HG02759 (cell line): ENCODE measurements at regions not wholly inside any gene's neighbourhood (a gene's known extent, or its start where the extent isn't known, plus 50 kb on each side); places are given as distances from the start of the nearest gene placed in this dataset.
A peak's percentile ranks its signal among the peaks of the same experiment; 100 is the strongest.

Source experiments
- ATAC-seq: cut with Tn5 transposase; IDR thresholded peaks from one replicate; pipeline ENCODE4 v1.9.1; 2021; ENCODE audit warnings: mild to moderate bottlenecking, moderate library complexity; ENCODE audit not compliant: unreplicated experiment

GRCh38 chr2:126359494-126359893 lies 296.5 kb upstream of the GYPC start:
- ATAC-seq, result peak; percentile 62

GRCh38 chr2:126367361-126367760 lies 288.6 kb upstream of the GYPC start:
- no peak for ATAC-seq

DNA sequence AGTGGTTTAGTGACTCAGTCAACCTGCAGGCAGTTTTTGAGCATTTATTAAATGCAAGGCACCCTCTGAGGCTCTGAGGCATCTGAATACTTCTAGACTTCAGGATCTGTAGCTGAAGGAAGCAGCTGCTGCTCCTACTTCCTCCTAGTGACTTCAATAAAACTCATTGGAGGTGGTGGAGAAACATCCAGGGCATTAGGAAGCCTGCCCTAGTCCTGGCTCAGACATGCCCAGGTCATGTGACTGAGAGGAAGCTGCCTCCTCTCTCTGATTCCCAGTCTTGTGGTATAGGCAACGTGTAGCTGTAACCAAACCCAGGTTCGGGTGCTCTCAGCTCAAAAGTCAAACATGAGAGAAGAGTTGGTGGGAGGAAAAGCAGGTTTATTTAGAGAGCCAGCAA lies 287.2 kb upstream of the GYPC start:
- no peak for ATAC-seq

DNA sequence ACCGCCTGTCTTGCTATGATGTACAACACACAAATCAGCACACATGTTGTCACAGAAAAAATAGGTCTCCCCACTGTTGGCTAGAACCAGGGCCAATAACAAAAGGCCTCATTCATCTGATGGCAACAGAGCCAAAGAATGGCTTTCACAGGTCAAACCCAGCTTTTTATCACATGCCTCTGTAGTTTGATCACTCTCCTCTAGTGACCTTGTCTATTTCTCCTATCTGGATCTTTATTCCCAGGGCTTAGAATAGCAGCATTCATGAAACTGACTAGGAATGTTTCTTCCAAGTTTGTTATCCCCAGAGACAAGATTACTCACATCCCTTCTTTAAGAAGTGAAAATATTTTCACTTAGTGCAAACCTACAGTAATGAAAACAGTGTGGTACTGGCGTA lies 285.8 kb upstream of the GYPC start:
- ATAC-seq, result no peak

- no peak for ATAC-seq
These were observed 283.6 kb upstream of the GYPC start for GRCh38 chr2:126372406-126372805.

- ATAC-seq, result no peak
These were observed 277.8 kb upstream of the GYPC start for GRCh38 chr2:126378176-126378575.

DNA sequence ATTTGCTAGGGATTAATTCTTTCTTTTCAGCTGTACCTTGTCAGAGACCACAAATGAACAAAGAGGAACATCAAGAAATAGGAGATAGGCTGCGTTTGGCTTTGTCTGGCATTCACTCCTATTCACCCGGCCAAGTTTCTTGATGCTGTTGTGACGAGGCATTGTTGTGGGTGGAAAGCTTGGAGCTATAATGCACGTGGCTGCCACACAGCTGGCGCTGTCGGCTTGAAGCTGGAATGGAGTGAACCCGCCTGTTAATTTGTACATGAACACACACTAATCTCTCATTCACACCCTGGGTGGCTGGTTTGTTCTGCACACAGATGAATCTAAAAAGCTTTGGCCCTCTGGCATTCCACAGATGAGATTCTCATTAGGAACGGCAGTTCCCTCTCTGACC lies 274.9 kb upstream of the GYPC start:
- no peak for ATAC-seq

GRCh38 chr2:126382998-126383397 lies 273.0 kb upstream of the GYPC start:
- no peak for ATAC-seq

DNA sequence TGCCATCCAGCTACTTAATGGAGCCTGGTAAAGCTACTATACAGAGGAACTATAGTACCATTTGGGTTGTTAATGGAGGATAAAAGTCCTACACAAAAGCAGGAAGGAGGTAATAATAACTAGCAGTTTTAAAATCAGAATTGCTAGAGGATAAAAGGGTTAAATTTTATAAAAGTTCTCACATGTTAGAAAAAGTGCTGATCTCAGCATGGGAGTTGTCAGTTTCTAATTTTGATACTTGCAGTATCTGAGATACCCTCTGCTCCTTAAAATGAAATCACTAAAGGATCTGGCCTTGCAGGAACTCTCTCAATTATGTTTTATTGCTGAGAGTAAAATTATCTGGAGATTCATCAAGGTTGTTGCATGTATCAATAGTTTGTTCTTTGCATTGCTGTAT lies 272.2 kb upstream of the GYPC start:
- no peak for ATAC-seq

- ATAC-seq, result no peak
These were observed 270.5 kb upstream of the GYPC start for GRCh38 chr2:126385441-126385840.

DNA sequence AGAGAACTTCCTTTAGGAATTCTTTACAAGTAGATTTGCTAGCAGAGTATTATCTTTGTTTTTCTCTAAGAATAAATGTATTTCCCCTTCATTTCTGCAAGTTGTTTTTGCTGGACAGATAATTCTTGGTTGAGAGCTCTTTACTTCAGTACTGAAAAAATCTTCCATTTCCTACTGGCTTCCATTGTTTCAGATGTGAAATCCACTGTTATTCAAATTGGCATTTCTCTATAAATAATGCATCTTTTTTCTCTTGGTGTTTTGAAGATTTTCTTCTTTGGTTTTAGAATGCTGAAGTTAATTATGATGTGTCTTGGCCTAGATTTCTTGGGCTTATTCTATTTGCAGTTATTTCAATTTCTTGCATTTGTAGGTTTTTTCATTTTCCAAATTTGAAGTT lies 270.0 kb upstream of the GYPC start:
- ATAC-seq, result no peak

GRCh38 chr2:126389446-126389845 lies 266.5 kb upstream of the GYPC start:
- ATAC-seq, result no peak

DNA sequence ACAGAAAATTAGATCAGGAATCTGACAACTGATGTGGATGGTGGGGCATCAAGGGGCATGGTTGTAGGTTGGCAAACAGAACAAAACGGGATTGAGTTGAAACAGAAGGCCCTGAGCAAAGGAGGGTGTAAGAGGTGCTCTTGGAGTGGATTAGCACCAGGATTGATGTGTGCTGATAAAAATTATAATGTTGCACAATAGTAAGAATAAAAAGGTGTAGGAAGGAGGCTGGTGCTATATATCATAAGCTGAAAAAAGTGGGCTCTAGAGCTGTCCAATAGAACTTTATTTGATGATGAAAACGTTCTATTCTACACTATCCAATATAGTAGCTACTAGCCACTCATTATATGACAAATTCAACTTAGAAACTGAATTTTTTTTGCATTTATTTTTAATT lies 263.1 kb upstream of the GYPC start:
- ATAC-seq, result no peak

DNA sequence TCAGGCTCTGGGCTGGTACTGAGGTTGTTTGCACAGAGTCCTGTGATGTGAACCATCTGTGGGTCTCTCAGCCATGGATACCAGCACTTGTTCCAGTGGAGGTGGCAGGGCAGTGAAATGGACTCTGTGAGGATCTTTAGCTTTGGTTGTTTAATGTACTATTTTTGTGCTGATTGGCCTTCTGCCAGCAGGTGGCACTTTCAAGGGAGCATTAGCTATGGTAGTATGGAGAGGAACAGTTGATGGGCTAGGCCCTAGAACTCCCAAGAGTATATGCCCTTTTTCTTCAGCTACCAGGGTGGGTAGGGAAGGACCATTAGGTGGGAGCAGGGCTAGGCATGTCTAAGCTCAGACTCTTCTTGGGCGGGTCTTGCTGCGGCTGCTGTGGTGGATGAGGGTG lies 257.0 kb upstream of the GYPC start:
- ATAC-seq, result peak; percentile 60

GRCh38 chr2:126403039-126403628 lies 252.8 kb upstream of the GYPC start:
- no peak for ATAC-seq

- ATAC-seq, result no peak
These were observed 249.7 kb upstream of the GYPC start for GRCh38 chr2:126406267-126406666.

- ATAC-seq, result no peak
These were observed 247.3 kb upstream of the GYPC start for GRCh38 chr2:126408671-126409070.

- no peak for ATAC-seq
These were observed 246.1 kb upstream of the GYPC start for GRCh38 chr2:126409850-126410249.

GRCh38 chr2:126413079-126413478 lies 242.9 kb upstream of the GYPC start:
- ATAC-seq, result peak; percentile 88

DNA sequence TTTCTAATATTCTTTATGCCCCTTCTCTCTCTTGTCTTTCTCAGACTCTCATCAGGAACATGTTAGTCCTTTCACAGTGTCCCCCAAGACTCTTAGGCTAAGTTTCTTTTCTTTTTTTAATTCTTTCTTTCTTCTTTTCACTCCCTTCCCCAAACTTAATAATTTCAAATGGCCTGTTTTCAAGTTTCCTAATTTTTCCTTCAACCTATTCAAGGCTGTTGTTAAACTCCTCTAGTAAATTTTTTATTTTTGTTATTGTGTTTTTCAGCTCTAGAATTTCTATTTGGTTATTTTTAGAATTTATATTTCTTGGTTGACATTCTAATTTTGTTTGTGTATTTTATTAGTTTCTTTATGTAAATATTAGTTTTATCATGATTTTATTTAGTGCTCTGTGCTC lies 236.6 kb upstream of the GYPC start:
- ATAC-seq, result no peak

DNA sequence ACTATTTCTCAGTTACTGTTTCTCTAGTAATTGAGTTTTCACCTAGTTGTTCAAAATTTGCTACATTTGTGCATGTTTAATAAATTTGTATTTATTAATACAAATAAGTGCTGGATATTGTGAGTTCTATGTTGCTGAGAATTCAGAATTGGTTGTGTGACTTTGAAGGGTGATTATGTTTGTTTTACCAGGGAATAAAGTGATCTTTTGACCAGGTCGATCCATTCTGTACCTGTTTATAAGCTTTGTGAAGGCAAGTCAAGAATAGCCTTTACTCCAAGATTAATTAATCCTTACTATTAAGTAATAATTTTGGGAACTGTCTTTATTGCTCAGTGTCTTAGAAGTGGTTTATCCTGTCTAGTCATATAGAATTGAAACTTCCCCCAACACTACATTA lies 230.0 kb upstream of the GYPC start:
- ATAC-seq, result no peak

GRCh38 chr2:126429103-126429502 lies 226.9 kb upstream of the GYPC start:
- no peak for ATAC-seq

GRCh38 chr2:126431136-126431535 lies 224.8 kb upstream of the GYPC start:
- no peak for ATAC-seq

GRCh38 chr2:126436411-126436810 lies 219.5 kb upstream of the GYPC start:
- no peak for ATAC-seq
